ENCODE measurements at regions not wholly inside any gene's neighbourhood (a gene's known extent, or its start where the extent isn't known, plus 50 kb on each side); places are given as distances from the start of the nearest gene placed in this dataset.

- TF ChIP-seq TCF12 (IDR thresholded peaks at IDR 0.05; ENCODE audit: low read depth, low read length) (no peak), EZH2 (IDR thresholded peaks at IDR 0.05; ENCODE audit: borderline replicate concordance, control insufficient read depth, low read depth, low read length) (no peak), SMAD1 (IDR thresholded peaks at IDR 0.05; ENCODE audit: low read depth, partially characterized antibody) (no peak), CUX1 (IDR thresholded peaks at IDR 0.05; ENCODE audit: insufficient replicate concordance, low read depth, low read length) (no peak), NFYA (IDR thresholded peaks at IDR 0.05; ENCODE audit: borderline replicate concordance, low read depth, low read length) (no peak), SREBF2 (IDR thresholded peaks at IDR 0.05; ENCODE audit: low read length) (no peak), HDGF (IDR thresholded peaks at IDR 0.05) (no peak), PRDM15 (CRISPR knock-in tag; IDR thresholded peaks at IDR 0.05) (no peak), CEBPZ (IDR thresholded peaks at IDR 0.05; ENCODE audit: low read depth, low read length) (no peak)
Observed at GRCh38 chr13:97822377-97822776, 131.1 kb upstream of the IPO5 start (continued).

All from GM12878 (cell line).